H1 (cell line): ENCODE measurements at regions not wholly inside any gene's neighbourhood (a gene's known extent, or its start where the extent isn't known, plus 50 kb on each side); places are given as distances from the start of the nearest gene placed in this dataset.
A peak's percentile ranks its signal among the peaks of the same experiment; 100 is the strongest.

Source experiments
- CTCF ChIA-PET: fragments of 300-600 bp; sonication (Branson Sonifier 250); formaldehyde crosslinking; loops from one replicate; lab custom pipeline; 2021; ENCODE audit not compliant: partially characterized antibody; lab: Charles Lee
- POLR2A ChIA-PET: fragments of 300-600 bp; sonication (Branson Sonifier 250); formaldehyde crosslinking; loops from one replicate; lab custom pipeline; 2021; ENCODE audit warnings: inconsistent platforms; ENCODE audit not compliant: partially characterized antibody; lab: Charles Lee
- DNase-seq, 2 experiments: peaks; one replicate each; pipeline versions ENCODE4 v3.0.0 to v3.0.0-alpha.2; 2010 to 2022; ENCODE audit warnings: low spot score in 2 of 2, low read depth in 1 of 2, mixed read lengths in 1 of 2
- FAIRE-seq: peaks from 2 replicates; lab custom pipeline; 2011; peaks lifted over from hg19 to GRCh38; lab: Jason Lieb, UNC
- H2AFZ ChIP-seq: 2 replicates; pipeline ENCODE4 v1.8.1; 2012; ENCODE audit warnings: low read length, inconsistent platforms
- H2AK5ac ChIP-seq: 2 replicates; pipeline ENCODE4 v1.6.1; 2013; ENCODE audit warnings: low read depth, low read length
- H2BK120ac ChIP-seq: replicated peaks from 2 replicates; pipeline ENCODE3; 2013; ENCODE audit warnings: low read depth, low read length, inconsistent platforms
- H2BK12ac ChIP-seq: 2 replicates; pipeline ENCODE4 v1.6.1; 2013; ENCODE audit warnings: low read depth, low read length
- H2BK15ac ChIP-seq: 2 replicates; pipeline ENCODE4 v1.6.1; 2013; ENCODE audit warnings: low read length
- H2BK20ac ChIP-seq: 2 replicates; pipeline ENCODE4 v1.6.1; 2013; ENCODE audit warnings: low read length
- H2BK5ac ChIP-seq: 2 replicates; pipeline ENCODE4 v1.6.1; 2013; ENCODE audit warnings: low read depth, low read length
- H3K14ac ChIP-seq: 2 replicates; pipeline ENCODE4 v1.6.1; 2013; ENCODE audit warnings: inconsistent platforms; ENCODE audit not compliant: insufficient read length
- H3K18ac ChIP-seq: 2 replicates; pipeline ENCODE4 v1.6.1; 2013; ENCODE audit warnings: low read length; ENCODE audit errors: extremely low read depth
- H3K23ac ChIP-seq: 2 replicates; pipeline ENCODE4 v1.6.1; 2013; ENCODE audit warnings: inconsistent platforms; ENCODE audit not compliant: insufficient read length
- H3K23me2 ChIP-seq: 2 replicates; pipeline ENCODE4 v1.6.1; 2013; ENCODE audit warnings: low read depth, low read length
- H3K27ac ChIP-seq: 2 replicates; pipeline ENCODE4 v1.6.1; 2011; ENCODE audit warnings: low read depth, low read length, inconsistent platforms
- H3K27me3 ChIP-seq, 4 experiments: replicated peaks in 1 of 4; 1 replicate in 1 of 4; 2 replicates in 3 of 4; pipeline versions ENCODE4 v1.6.1 to v1.8.1; 2011 to 2013; ENCODE audit warnings: low read length in 3 of 4, mild to moderate bottlenecking in 3 of 4, inconsistent platforms in 2 of 4, mixed read lengths in 2 of 4, moderate library complexity in 1 of 4; ENCODE audit not compliant: control insufficient read depth in 3 of 4, insufficient read depth in 3 of 4; ENCODE audit errors: extremely low read depth in 1 of 4
- H3K36me3 ChIP-seq, 4 experiments: 2 replicates each; pipeline versions ENCODE4 v1.6.1 to v1.8.1; 2011 to 2013; ENCODE audit warnings: mild to moderate bottlenecking in 4 of 4, low read length in 3 of 4, moderate library complexity in 2 of 4, control low read depth in 1 of 4, inconsistent platforms in 1 of 4; ENCODE audit not compliant: insufficient read depth in 4 of 4, control insufficient read depth in 2 of 4
- H3K4ac ChIP-seq: replicated peaks from 2 replicates; pipeline ENCODE3; 2013; ENCODE audit warnings: low read length, low read depth, mixed read lengths, inconsistent platforms; ENCODE audit not compliant: insufficient read length
- H3K4me1 ChIP-seq, 4 experiments: replicated peaks in 1 of 4; 1 replicate in 1 of 4; 2 replicates in 3 of 4; pipeline versions ENCODE4 v1.6.1 to v1.8.1; 2011 to 2013; ENCODE audit warnings: low read length in 3 of 4, inconsistent platforms in 2 of 4, mixed read lengths in 1 of 4; ENCODE audit not compliant: insufficient read depth in 4 of 4, control insufficient read depth in 3 of 4
- H3K4me2 ChIP-seq, 2 experiments: 2 replicates each; pipeline versions ENCODE4 v1.6.1 to v1.8.1; 2011 to 2013; ENCODE audit warnings: low read depth in 2 of 2, low read length in 2 of 2, control low read depth in 1 of 2, inconsistent platforms in 1 of 2, mild to moderate bottlenecking in 1 of 2; ENCODE audit not compliant: insufficient read depth in 1 of 2
- H3K4me3 ChIP-seq, 4 experiments: fragments of 200-600, 300-600 bp in 1 of 4; sonication (generic), shearing (Covaris generic), sonication (Bioruptor Twin) in 1 of 4; 2 replicates each; pipeline versions ENCODE4 v1.5.1 to v1.8.1; 2011 to 2016; ENCODE audit warnings: low read length in 4 of 4, low read depth in 3 of 4, control low read depth in 2 of 4, inconsistent platforms in 2 of 4, mild to moderate bottlenecking in 2 of 4, mixed read lengths in 1 of 4, moderate library complexity in 1 of 4; ENCODE audit not compliant: insufficient read depth in 2 of 4; ENCODE audit errors: extremely low read depth in 1 of 4
- H3K56ac ChIP-seq: replicated peaks from 2 replicates; pipeline ENCODE3; 2013; ENCODE audit warnings: low read depth, mild to moderate bottlenecking, mixed read lengths, low read length, inconsistent platforms; ENCODE audit not compliant: insufficient read length
- H3K79me1 ChIP-seq: 2 replicates; pipeline ENCODE4 v1.6.1; 2013; ENCODE audit warnings: low read depth, low read length, control low read depth
- H3K79me2 ChIP-seq, 2 experiments: 2 replicates each; pipeline versions ENCODE4 v1.6.1 to v1.8.1; 2012 to 2013; ENCODE audit warnings: low read length in 2 of 2, mild to moderate bottlenecking in 2 of 2, inconsistent platforms in 1 of 2; ENCODE audit not compliant: insufficient read depth in 2 of 2, control insufficient read depth in 1 of 2
- H3K9ac ChIP-seq, 4 experiments: replicated peaks in 1 of 4; 1 replicate in 1 of 4; 2 replicates in 3 of 4; pipeline versions ENCODE4 v1.6.1 to v1.8.1; 2011 to 2013; ENCODE audit warnings: low read depth in 3 of 4, low read length in 3 of 4, control low read depth in 2 of 4, mild to moderate bottlenecking in 2 of 4, moderate library complexity in 2 of 4, inconsistent platforms in 1 of 4; ENCODE audit errors: extremely low read depth in 1 of 4
- H3K9me3 ChIP-seq, 2 experiments: 2 replicates each; pipeline versions ENCODE4 v1.6.1 to v1.8.1; 2012 to 2013; ENCODE audit warnings: mild to moderate bottlenecking in 2 of 2, moderate library complexity in 2 of 2, control low read depth in 1 of 2, inconsistent platforms in 1 of 2, low read depth in 1 of 2, low read length in 1 of 2, mixed read lengths in 1 of 2; ENCODE audit not compliant: insufficient read depth in 2 of 2
- H4K20me1 ChIP-seq, 2 experiments: replicated peaks in 1 of 2; 2 replicates each; pipeline versions ENCODE3 to v1.8.1; 2011 to 2013; ENCODE audit warnings: inconsistent platforms in 2 of 2, low read length in 2 of 2, mild to moderate bottlenecking in 1 of 2; ENCODE audit not compliant: insufficient read depth in 2 of 2, control insufficient read depth in 1 of 2
- H4K5ac ChIP-seq: 2 replicates; pipeline ENCODE4 v1.6.1; 2013; ENCODE audit warnings: low read length, low read depth, mixed read lengths, inconsistent platforms; ENCODE audit not compliant: insufficient read length
- H4K8ac ChIP-seq: 2 replicates; pipeline ENCODE4 v1.8.0; 2013; ENCODE audit warnings: mild to moderate bottlenecking, moderate library complexity, low read length, inconsistent platforms; ENCODE audit not compliant: insufficient read depth; ENCODE audit errors: extremely low read depth
- H4K91ac ChIP-seq: replicated peaks from 2 replicates; pipeline ENCODE3; 2013; ENCODE audit warnings: low read length, mixed read lengths, inconsistent platforms; ENCODE audit not compliant: insufficient read length
- EGR1 ChIP-seq: IDR thresholded peaks from 2 replicates; pipeline ENCODE4 v1.6.1; 2011; ENCODE audit warnings: low read depth, low read length, borderline replicate concordance
- MAFK ChIP-seq: IDR thresholded peaks from 2 replicates; pipeline ENCODE4 v1.6.1; 2012; ENCODE audit warnings: low read depth, mild to moderate bottlenecking, improper control_type of control experiment, low read length
- TEAD4 ChIP-seq: IDR thresholded peaks from 2 replicates; pipeline ENCODE4 v1.6.1; 2012; ENCODE audit warnings: low read depth, low read length, inconsistent platforms, mixed read lengths
- WGBS, 2 experiments: shearing (Covaris generic) in 1 of 2; methylation state at CpG; one replicate each; pipeline versions ENCODE4 v1.1.6 to v1.1.7; 2013 to 2015; ENCODE audit warnings: low lambda C conversion rate in 2 of 2, mixed read lengths in 2 of 2, inconsistent platforms in 1 of 2, low coverage in 1 of 2, missing lambda C conversion rate in 1 of 2; ENCODE audit not compliant: insufficient replicate concordance in 2 of 2, insufficient coverage in 1 of 2, insufficient read length in 1 of 2; ENCODE audit errors: extremely low coverage in 1 of 2, missing lambda C conversion rate in 1 of 2; 5-methylcytosine and 5-hydroxymethylcytosine counted together

- no peak for TF ChIP-seq MAFK
Measured at GRCh38 chr21:16815243-16815642, 697.6 kb upstream of the CXADR start (continued).

- CTCF ChIA-PET, result no interaction called here
- no peak overlapping the region for H2AFZ ChIP-seq
- no peak overlapping the region for H2BK20ac ChIP-seq
- H3K4ac ChIP-seq, result no peak overlapping the region
- no peak overlapping the region for H3K23ac ChIP-seq
- H2BK12ac ChIP-seq, result no peak overlapping the region
- no peak overlapping the region for H4K5ac ChIP-seq
- no peak overlapping the region for H4K8ac ChIP-seq
- no peak overlapping the region for H2BK120ac ChIP-seq
- no peaks in the 10 kb centered on the region for H3K36me3 ChIP-seq
- no peaks in the 10 kb centered on the region for H3K23me2 ChIP-seq
- no peak overlapping the region for H4K91ac ChIP-seq
- POLR2A ChIA-PET, result no interaction called here
- H3K79me2 ChIP-seq, result no peaks in the 10 kb centered on the region
- DNase-seq (no peak), FAIRE-seq (peak; percentile 45)
- no peaks in the 10 kb centered on the region for H3K9me3 ChIP-seq
- H3K4me2 ChIP-seq, result no peak overlapping the region
- H3K4me3 ChIP-seq, result no peak overlapping the region
- H3K79me1 ChIP-seq, result no peaks in the 10 kb centered on the region
- no peak overlapping the region for H3K14ac ChIP-seq
- H3K27ac ChIP-seq, result no peak overlapping the region
- H3K18ac ChIP-seq, result no peak overlapping the region
- no peak overlapping the region for H2BK15ac ChIP-seq
- H3K27me3 ChIP-seq, result no peaks in the 10 kb centered on the region
- H3K56ac ChIP-seq, result no peak overlapping the region
- H3K4me1 ChIP-seq, result no peaks in the 10 kb centered on the region
- H3K9ac ChIP-seq, result peak overlapping the region in 1 of 4 experiments; percentile 13; a peak in 1 of 7 replicates
- peak; percentile 73 for TF ChIP-seq TEAD4
- TF ChIP-seq EGR1, result no peak
- no peak overlapping the region for H2BK5ac ChIP-seq
- H4K20me1 ChIP-seq, result no peaks in the 10 kb centered on the region
- H2AK5ac ChIP-seq, result no peak overlapping the region
- 81% methylated on average over 1 of the region's 1 CpG; no CpG with 5 or more reads in 1 of the 2 experiments for WGBS, 2 experiments
Measured at GRCh38 chr21:16821588-16821987, 691.3 kb upstream of the CXADR start.
